Endothelial cell of umbilical vein (primary cell): ENCODE measurements at regions not wholly inside any gene's neighbourhood (a gene's known extent, or its start where the extent isn't known, plus 50 kb on each side); places are given as distances from the start of the nearest gene placed in this dataset.

ENCODE experiments used
- BruUV-seq: library from RNA; stranded (reverse); fragments of 400-500 nt; replicated peaks from 2 replicates; lab custom pipeline; 2021; lab: Mats Ljungman, UMichigan
- CTCF ChIA-PET: fragments of 300-600, 350-600 bp; sonication (Branson Sonifier 250); formaldehyde crosslinking; loops from one replicate; lab custom pipeline; 2021; ENCODE audit warnings: antibody characterized with exemption, inconsistent platforms; lab: Charles Lee
- POLR2A ChIA-PET: fragments of 300-600, 350-600 bp; sonication (Branson Sonifier 250); formaldehyde crosslinking; loops from one replicate; lab custom pipeline; 2021; ENCODE audit warnings: antibody characterized with exemption, inconsistent platforms; lab: Charles Lee
- DNase-seq: peaks from one replicate; pipeline ENCODE4 v3.0.0-alpha.2; 2011; ENCODE audit warnings: low read depth, low spot score
- FAIRE-seq: peaks from 2 replicates; lab custom pipeline; 2011; peaks lifted over from hg19 to GRCh38; lab: Jason Lieb, UNC
- H2AFZ ChIP-seq: 2 replicates; pipeline ENCODE4 v1.6.0; 2012; ENCODE audit warnings: low read depth, low read length, control low read depth, inconsistent platforms
- H3K27ac ChIP-seq: 2 replicates; pipeline ENCODE4 v1.5.1; 2011; ENCODE audit warnings: low read depth, mild to moderate bottlenecking, control low read depth, low read length, moderate library complexity; ENCODE audit not compliant: insufficient read depth
- H3K27me3 ChIP-seq, 2 experiments: 2 replicates each; pipeline versions ENCODE4 v1.6.0 to v1.6.1; 2011; ENCODE audit warnings: low read length in 2 of 2, mixed read lengths in 1 of 2; ENCODE audit not compliant: control insufficient read depth in 2 of 2, insufficient read depth in 2 of 2
- H3K36me3 ChIP-seq, 2 experiments: 2 replicates in 1 of 2; 3 replicates in 1 of 2; pipeline ENCODE4 v1.5.1; 2011; ENCODE audit warnings: low read length in 2 of 2, mild to moderate bottlenecking in 1 of 2, moderate library complexity in 1 of 2; ENCODE audit not compliant: control insufficient read depth in 2 of 2, insufficient read depth in 2 of 2; ENCODE audit errors: extremely low read depth in 1 of 2
- H3K4me1 ChIP-seq: 3 replicates; pipeline ENCODE4 v1.5.1; 2011; ENCODE audit warnings: mild to moderate bottlenecking, low read length; ENCODE audit not compliant: control insufficient read depth, insufficient read depth; ENCODE audit errors: extremely low read depth
- H3K4me2 ChIP-seq: 2 replicates; pipeline ENCODE4 v1.6.1; 2011; ENCODE audit warnings: low read length, control low read depth, mixed read lengths; ENCODE audit not compliant: insufficient read depth
- H3K4me3 ChIP-seq, 3 experiments: fragments of 200-600 bp in 1 of 3; sonication (generic), shearing (Covaris generic) in 1 of 3; replicated peaks in 1 of 3; 2 replicates each; pipeline ENCODE4 v1.5.1; 2011 to 2016; ENCODE audit warnings: control low read depth in 3 of 3, low read length in 3 of 3, mild to moderate bottlenecking in 2 of 3, inconsistent platforms in 1 of 3, low read depth in 1 of 3, moderate library complexity in 1 of 3; ENCODE audit not compliant: insufficient read depth in 1 of 3
- H3K79me2 ChIP-seq: 2 replicates; pipeline ENCODE4 v1.6.0; 2012; ENCODE audit warnings: low read length, inconsistent platforms; ENCODE audit not compliant: control insufficient read depth, insufficient read depth
- H3K9ac ChIP-seq: replicated peaks from 2 replicates; pipeline ENCODE3; 2011; ENCODE audit warnings: low read length, control low read depth; ENCODE audit not compliant: insufficient read depth; ENCODE audit errors: extremely low read depth
- H3K9me1 ChIP-seq: replicated peaks from 3 replicates; pipeline ENCODE4 v1.6.0; 2011; ENCODE audit warnings: mild to moderate bottlenecking, low read length; ENCODE audit not compliant: control insufficient read depth, insufficient read depth; ENCODE audit errors: extremely low read depth
- H3K9me3 ChIP-seq: replicated peaks from 2 replicates; pipeline ENCODE4 v1.5.1; 2012; ENCODE audit warnings: low read length, inconsistent platforms; ENCODE audit not compliant: control insufficient read depth, insufficient read depth
- H4K20me1 ChIP-seq: replicated peaks from 2 replicates; pipeline ENCODE3; 2011; ENCODE audit warnings: mild to moderate bottlenecking, low read length; ENCODE audit not compliant: control insufficient read depth, insufficient read depth; ENCODE audit errors: extremely low read depth
- FOS ChIP-seq: IDR thresholded peaks from 2 replicates; pipeline ENCODE4 v1.6.1; 2011; ENCODE audit warnings: mild to moderate bottlenecking, low read length, moderate library complexity, borderline replicate concordance; ENCODE audit not compliant: insufficient read depth
- GATA2 ChIP-seq: IDR thresholded peaks from 2 replicates; pipeline ENCODE4 v1.7.0; 2011; ENCODE audit warnings: low read depth, mild to moderate bottlenecking, moderate library complexity, mixed read lengths, low read length; ENCODE audit not compliant: insufficient read length, insufficient read depth
- JUN ChIP-seq: IDR thresholded peaks from 2 replicates; pipeline ENCODE4 v1.6.1; 2011; ENCODE audit warnings: borderline replicate concordance, low read depth; ENCODE audit not compliant: insufficient read length, insufficient read depth
- POLR2AphosphoS5 ChIP-seq: IDR thresholded peaks from 2 replicates; pipeline ENCODE4 v1.6.1; 2012; ENCODE audit warnings: low read depth, mild to moderate bottlenecking, control low read depth, low read length, moderate library complexity; ENCODE audit not compliant: insufficient read depth
- dilution Hi-C: fragments of 300-500 bp; cut with MboI; formaldehyde crosslinking; loops from one replicate; pipeline ENCODE4 v1.15.0; 2019; ENCODE audit warnings: low sequenced_read_pairs; ENCODE audit not compliant: extremely low pct_ligation_motif_present
- intact Hi-C: fragments of 100-400 bp; cut with micrococcal nuclease; formaldehyde crosslinking; loops from one replicate; pipeline ENCODE4 v1.10.0; 2022
- TF ChIP-seq, protein P1 (sequence below), 2 donors: IDR thresholded peaks; 1 replicate in 1 of 2; 2 replicates in 1 of 2; pipeline ENCODE4 v1.5.1; 2011; ENCODE audit warnings: low read length in 2 of 2, mild to moderate bottlenecking in 2 of 2, moderate library complexity in 2 of 2, control low read depth in 1 of 2, inconsistent platforms in 1 of 2, low read depth in 1 of 2; ENCODE audit not compliant: insufficient read depth in 1 of 2; ENCODE audit errors: extremely low read depth in 1 of 2

DNA sequence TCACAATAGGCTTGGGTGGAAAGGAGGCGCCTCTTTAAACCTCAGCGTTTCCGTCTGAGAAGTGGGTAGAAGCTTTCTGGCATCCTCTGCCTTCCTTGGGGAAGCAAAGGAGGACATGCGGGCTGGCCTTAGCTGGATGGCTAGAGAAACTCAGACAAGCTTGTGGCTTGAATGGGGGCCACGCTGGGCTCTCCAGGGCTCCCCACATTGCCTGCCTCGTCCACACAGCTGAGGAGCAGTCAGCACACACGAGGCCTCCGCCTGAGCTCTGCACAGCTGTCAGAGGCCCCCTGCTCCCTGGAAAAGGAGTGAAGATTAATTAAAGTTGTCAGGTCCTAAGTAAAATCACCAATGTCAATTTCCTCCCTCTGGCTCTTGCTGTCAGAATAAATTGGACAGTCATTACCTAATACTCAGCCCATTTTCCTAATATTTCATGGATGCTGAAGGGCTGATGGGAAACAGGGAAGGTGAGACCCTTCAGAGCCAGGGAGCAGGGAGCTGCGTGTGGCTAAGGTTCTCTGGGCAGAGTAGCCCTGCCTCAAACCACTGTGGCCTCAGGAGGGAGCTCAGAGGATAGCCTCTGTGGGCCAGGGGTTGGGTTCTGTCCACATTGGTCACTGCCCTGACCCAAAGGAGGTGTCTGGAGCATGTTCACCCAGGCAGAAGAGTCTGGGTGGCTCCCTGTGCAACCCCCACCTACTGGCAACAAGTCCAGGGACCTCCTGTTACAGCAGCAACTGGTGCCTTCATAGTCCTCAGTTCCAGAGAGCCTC is 118.3 kb upstream of the CD82 start:
- BruUV-seq: no TSS peak
- no peak overlapping the region for H2AFZ ChIP-seq

More for the DNA sequence above, 118.3 kb upstream of the CD82 start:
- H3K9me3 ChIP-seq: no peaks in the 10 kb centered on the region
- TF ChIP-seq FOS (no peak), JUN (no peak), GATA2 (no peak), POLR2AphosphoS5 (no peak)
- TF ChIP-seq, protein P1, sequence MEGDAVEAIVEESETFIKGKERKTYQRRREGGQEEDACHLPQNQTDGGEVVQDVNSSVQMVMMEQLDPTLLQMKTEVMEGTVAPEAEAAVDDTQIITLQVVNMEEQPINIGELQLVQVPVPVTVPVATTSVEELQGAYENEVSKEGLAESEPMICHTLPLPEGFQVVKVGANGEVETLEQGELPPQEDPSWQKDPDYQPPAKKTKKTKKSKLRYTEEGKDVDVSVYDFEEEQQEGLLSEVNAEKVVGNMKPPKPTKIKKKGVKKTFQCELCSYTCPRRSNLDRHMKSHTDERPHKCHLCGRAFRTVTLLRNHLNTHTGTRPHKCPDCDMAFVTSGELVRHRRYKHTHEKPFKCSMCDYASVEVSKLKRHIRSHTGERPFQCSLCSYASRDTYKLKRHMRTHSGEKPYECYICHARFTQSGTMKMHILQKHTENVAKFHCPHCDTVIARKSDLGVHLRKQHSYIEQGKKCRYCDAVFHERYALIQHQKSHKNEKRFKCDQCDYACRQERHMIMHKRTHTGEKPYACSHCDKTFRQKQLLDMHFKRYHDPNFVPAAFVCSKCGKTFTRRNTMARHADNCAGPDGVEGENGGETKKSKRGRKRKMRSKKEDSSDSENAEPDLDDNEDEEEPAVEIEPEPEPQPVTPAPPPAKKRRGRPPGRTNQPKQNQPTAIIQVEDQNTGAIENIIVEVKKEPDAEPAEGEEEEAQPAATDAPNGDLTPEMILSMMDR (IDR thresholded peaks at IDR 0.05; ENCODE audit: extremely low read depth in 1 of 2, insufficient read depth in 1 of 2, low read depth in 1 of 2, low read length in 2 of 2): no peak
- no peaks in the 10 kb centered on the region for H4K20me1 ChIP-seq
- H3K4me2 ChIP-seq: no peak overlapping the region
- dilution Hi-C loops: no loop called here
- H3K4me1 ChIP-seq: no peaks in the 10 kb centered on the region
- no peaks in the 10 kb centered on the region for H3K79me2 ChIP-seq
- H3K36me3 ChIP-seq: no peaks in the 10 kb centered on the region
- no peak overlapping the region for H3K4me3 ChIP-seq
- no peak for FAIRE-seq
- intact Hi-C loops: no loop called here
- ChIA-PET POLR2A (no interaction called here), CTCF (interaction anchor here (1.5 kb wide), 1 partner anchor 314 kb away, joined by 4 read pairs; no protein-coding TSS in a partner anchor)
- no peaks in the 10 kb centered on the region for H3K27me3 ChIP-seq
- no peaks in the 10 kb centered on the region for H3K9me1 ChIP-seq
- H3K27ac ChIP-seq: no peak overlapping the region
- H3K9ac ChIP-seq: no peak overlapping the region
- no peak for DNase-seq
